Epithelial cell of proximal tubule (primary cell): ENCODE measurements at regions not wholly inside any gene's neighbourhood (a gene's known extent, or its start where the extent isn't known, plus 50 kb on each side); places are given as distances from the start of the nearest gene placed in this dataset.
A peak's percentile ranks its signal among the peaks of the same experiment; 100 is the strongest.

Experiments
- DNase-seq: peaks from one replicate; pipeline ENCODE4 v3.0.0-alpha.2; 2011; ENCODE audit warnings: low read depth
- H3K4me3 ChIP-seq: 2 replicates; pipeline ENCODE4 v1.5.1; 2011; ENCODE audit warnings: low read depth, mild to moderate bottlenecking, low read length
- CTCF ChIP-seq: conservative IDR thresholded peaks from 2 replicates; pipeline ENCODE4 v1.5.1; 2012; ENCODE audit warnings: low read depth, mild to moderate bottlenecking, low read length

- TF ChIP-seq CTCF: no peak
- H3K4me3 ChIP-seq: no peak overlapping the region
- DNase-seq: no peak
Observed at GRCh38 chr14:22010545-22011252, 337.1 kb upstream of the OR4E1 start.

GRCh38 chr14:22008766-22009165 is 335.1 kb upstream of the OR4E1 start:
- no peak for TF ChIP-seq CTCF
- DNase-seq: no peak
- H3K4me3 ChIP-seq: no peak overlapping the region

- no peak for TF ChIP-seq CTCF
- no peak for DNase-seq
- H3K4me3 ChIP-seq: no peak overlapping the region
Observed at GRCh38 chr14:22007784-22008412, 334.3 kb upstream of the OR4E1 start.

- no peak overlapping the region for H3K4me3 ChIP-seq
- no peak for DNase-seq
- TF ChIP-seq CTCF: no peak
Observed at GRCh38 chr14:22007363-22007762, 333.7 kb upstream of the OR4E1 start.

- H3K4me3 ChIP-seq: no peak overlapping the region
- no peak for TF ChIP-seq CTCF
- no peak for DNase-seq
Observed at GRCh38 chr14:22003461-22003860, 329.8 kb upstream of the OR4E1 start.

- DNase-seq: no peak
- H3K4me3 ChIP-seq: no peak overlapping the region
- peak; percentile 49 for TF ChIP-seq CTCF
Observed at GRCh38 chr14:22002860-22003284, 329.3 kb upstream of the OR4E1 start.

- TF ChIP-seq CTCF: no peak
- H3K4me3 ChIP-seq: no peak overlapping the region
- no peak for DNase-seq
Observed at GRCh38 chr14:21999402-21999801, 325.8 kb upstream of the OR4E1 start.
